Testis (tissue), 2 donors: ENCODE measurements at regions not wholly inside any gene's neighbourhood (a gene's known extent, or its start where the extent isn't known, plus 50 kb on each side); places are given as distances from the start of the nearest gene placed in this dataset.
"Not testable (repeated sequence)": the region's sequence is repeated elsewhere in the genome, so short reads cannot be mapped to it uniquely, and the experiment has no call there.

Experiments
- POLR2A ChIP-seq: fragments of 450-650 bp; IDR thresholded peaks from one replicate; pipeline ENCODE4 v1.6.1; 2017; ENCODE audit warnings: antibody characterized with exemption, mild to moderate bottlenecking, moderate library complexity
- TF ChIP-seq, protein P1 (sequence below), 3 experiments: fragments of 450-650 bp in 2 of 3; fragments of 200-600 bp in 1 of 3; sonication (generic) in 1 of 3; IDR thresholded peaks; one replicate each; pipeline ENCODE4 v1.5.1; 2016 to 2019; ENCODE audit warnings: antibody characterized with exemption in 3 of 3, mild to moderate bottlenecking in 2 of 3, moderate library complexity in 1 of 3

DNA sequence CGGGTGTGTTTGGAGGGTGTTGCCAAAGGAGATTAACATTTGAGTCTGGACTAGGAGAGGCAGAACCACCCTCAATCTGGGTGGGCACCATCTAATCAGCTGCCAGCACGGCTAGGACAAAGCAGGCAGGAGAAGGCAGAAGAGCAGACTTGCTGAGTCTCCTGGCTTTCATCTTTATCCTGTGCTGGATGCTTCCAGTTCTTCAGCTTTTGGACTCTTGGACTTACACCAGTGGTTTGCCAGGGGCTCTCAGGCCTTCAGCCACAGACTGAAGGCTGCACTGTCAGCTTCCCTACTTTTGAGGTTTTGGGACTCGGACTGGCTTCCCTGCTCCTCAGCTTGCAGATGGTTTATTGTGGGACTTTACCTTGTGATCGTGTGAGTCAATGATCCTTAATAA, 70.4 kb upstream of the AGAP9 start:
- TF ChIP-seq POLR2A = not testable (repeated sequence)
- TF ChIP-seq, protein P1, sequence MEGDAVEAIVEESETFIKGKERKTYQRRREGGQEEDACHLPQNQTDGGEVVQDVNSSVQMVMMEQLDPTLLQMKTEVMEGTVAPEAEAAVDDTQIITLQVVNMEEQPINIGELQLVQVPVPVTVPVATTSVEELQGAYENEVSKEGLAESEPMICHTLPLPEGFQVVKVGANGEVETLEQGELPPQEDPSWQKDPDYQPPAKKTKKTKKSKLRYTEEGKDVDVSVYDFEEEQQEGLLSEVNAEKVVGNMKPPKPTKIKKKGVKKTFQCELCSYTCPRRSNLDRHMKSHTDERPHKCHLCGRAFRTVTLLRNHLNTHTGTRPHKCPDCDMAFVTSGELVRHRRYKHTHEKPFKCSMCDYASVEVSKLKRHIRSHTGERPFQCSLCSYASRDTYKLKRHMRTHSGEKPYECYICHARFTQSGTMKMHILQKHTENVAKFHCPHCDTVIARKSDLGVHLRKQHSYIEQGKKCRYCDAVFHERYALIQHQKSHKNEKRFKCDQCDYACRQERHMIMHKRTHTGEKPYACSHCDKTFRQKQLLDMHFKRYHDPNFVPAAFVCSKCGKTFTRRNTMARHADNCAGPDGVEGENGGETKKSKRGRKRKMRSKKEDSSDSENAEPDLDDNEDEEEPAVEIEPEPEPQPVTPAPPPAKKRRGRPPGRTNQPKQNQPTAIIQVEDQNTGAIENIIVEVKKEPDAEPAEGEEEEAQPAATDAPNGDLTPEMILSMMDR (IDR thresholded peaks at IDR 0.05) = not testable (repeated sequence)
